Hepatocyte (in vitro differentiated cells): ENCODE measurements at regions not wholly inside any gene's neighbourhood (a gene's known extent, or its start where the extent isn't known, plus 50 kb on each side); places are given as distances from the start of the nearest gene placed in this dataset.

Source experiments
- EZH2 ChIP-seq: fragments of 200-600 bp; sonication (generic); IDR thresholded peaks from 2 replicates; pipeline ENCODE4 v1.6.1; 2016; ENCODE audit warnings: antibody characterized with exemption, mild to moderate bottlenecking, borderline replicate concordance
- TF ChIP-seq, protein P1 (sequence below): fragments of 200-600 bp; sonication (generic); IDR thresholded peaks from 2 replicates; pipeline ENCODE4 v1.5.1; 2016; ENCODE audit warnings: antibody characterized with exemption, mild to moderate bottlenecking; ENCODE audit not compliant: poor library complexity

DNA sequence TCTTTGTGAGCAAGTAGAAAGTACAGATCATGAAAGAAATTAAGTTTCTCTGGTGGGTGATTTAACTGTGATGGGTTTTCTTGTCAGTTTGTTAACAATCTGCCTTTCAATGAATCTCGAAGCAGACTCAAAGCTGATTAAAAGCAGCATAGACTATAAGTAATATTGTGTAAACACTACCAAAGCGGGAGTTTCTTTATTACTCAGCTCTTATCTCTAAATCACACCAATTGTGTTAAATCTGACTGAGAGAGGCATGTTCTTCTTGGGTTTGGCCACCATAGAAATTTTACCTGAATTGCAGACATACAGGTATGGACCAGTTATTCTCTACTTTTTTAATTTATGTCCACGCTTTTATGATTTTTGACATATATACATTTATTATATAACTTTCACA, 65.2 kb downstream of the DKK1 start:
- TF ChIP-seq, protein P1, sequence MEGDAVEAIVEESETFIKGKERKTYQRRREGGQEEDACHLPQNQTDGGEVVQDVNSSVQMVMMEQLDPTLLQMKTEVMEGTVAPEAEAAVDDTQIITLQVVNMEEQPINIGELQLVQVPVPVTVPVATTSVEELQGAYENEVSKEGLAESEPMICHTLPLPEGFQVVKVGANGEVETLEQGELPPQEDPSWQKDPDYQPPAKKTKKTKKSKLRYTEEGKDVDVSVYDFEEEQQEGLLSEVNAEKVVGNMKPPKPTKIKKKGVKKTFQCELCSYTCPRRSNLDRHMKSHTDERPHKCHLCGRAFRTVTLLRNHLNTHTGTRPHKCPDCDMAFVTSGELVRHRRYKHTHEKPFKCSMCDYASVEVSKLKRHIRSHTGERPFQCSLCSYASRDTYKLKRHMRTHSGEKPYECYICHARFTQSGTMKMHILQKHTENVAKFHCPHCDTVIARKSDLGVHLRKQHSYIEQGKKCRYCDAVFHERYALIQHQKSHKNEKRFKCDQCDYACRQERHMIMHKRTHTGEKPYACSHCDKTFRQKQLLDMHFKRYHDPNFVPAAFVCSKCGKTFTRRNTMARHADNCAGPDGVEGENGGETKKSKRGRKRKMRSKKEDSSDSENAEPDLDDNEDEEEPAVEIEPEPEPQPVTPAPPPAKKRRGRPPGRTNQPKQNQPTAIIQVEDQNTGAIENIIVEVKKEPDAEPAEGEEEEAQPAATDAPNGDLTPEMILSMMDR, result no peak
- TF ChIP-seq EZH2, result no peak
